ENCODE measurements at regions not wholly inside any gene's neighbourhood (a gene's known extent, or its start where the extent isn't known, plus 50 kb on each side); places are given as distances from the start of the nearest gene placed in this dataset.
"Not testable (repeated sequence)": the region's sequence is repeated elsewhere in the genome, so short reads cannot be mapped to it uniquely, and the experiment has no call there.

- no peak for TF ChIP-seq CTCF (IDR thresholded peaks at IDR 0.05; ENCODE audit: insufficient read depth, missing control alignments)
- DNase-seq (ENCODE audit: insufficient read length, low spot score) (no peak), FAIRE-seq (no peak)
These were observed 71.1 kb downstream of the FAM50B start for GRCh38 chr6:3920321-3920720.

- no peak for TF ChIP-seq CTCF (IDR thresholded peaks at IDR 0.05; ENCODE audit: insufficient read depth, missing control alignments)
- no peak for DNase-seq (ENCODE audit: insufficient read length, low spot score)
- no peak for FAIRE-seq
These were observed 72.5 kb downstream of the FAM50B start for GRCh38 chr6:3921663-3922062.

GRCh38 chr6:3922619-3923018 is 73.4 kb downstream of the FAM50B start:
- not testable (repeated sequence) for DNase-seq (ENCODE audit: insufficient read length, low spot score); FAIRE-seq

- FAIRE-seq; DNase-seq (ENCODE audit: insufficient read length, low spot score): not testable (repeated sequence)
These were observed 76.3 kb downstream of the FAM50B start for GRCh38 chr6:3925223-3926149.

GRCh38 chr6:3926150-3926482 is 76.9 kb downstream of the FAM50B start:
- DNase-seq (ENCODE audit: insufficient read length, low spot score) (no peak), FAIRE-seq (no peak)
- no peak for TF ChIP-seq CTCF (IDR thresholded peaks at IDR 0.05; ENCODE audit: insufficient read depth, missing control alignments)

- FAIRE-seq (no peak), DNase-seq (ENCODE audit: insufficient read length, low spot score) (no peak)
- no peak for TF ChIP-seq CTCF (IDR thresholded peaks at IDR 0.05; ENCODE audit: insufficient read depth, missing control alignments)
These were observed 78.9 kb downstream of the FAM50B start for GRCh38 chr6:3928111-3928510.

GRCh38 chr6:3929281-3929798 is 80.2 kb downstream of the FAM50B start:
- DNase-seq (ENCODE audit: insufficient read length, low spot score) (no peak), FAIRE-seq (no peak)
- TF ChIP-seq CTCF (IDR thresholded peaks at IDR 0.05; ENCODE audit: insufficient read depth, missing control alignments): no peak

- TF ChIP-seq CTCF (IDR thresholded peaks at IDR 0.05; ENCODE audit: insufficient read depth, missing control alignments): no peak
- DNase-seq (ENCODE audit: insufficient read length, low spot score): no peak
- FAIRE-seq: no peak
These were observed 88.3 kb downstream of the FAM50B start for GRCh38 chr6:3937438-3937837.
